Endothelial cell of umbilical vein (primary cell): ENCODE measurements at regions not wholly inside any gene's neighbourhood (a gene's known extent, or its start where the extent isn't known, plus 50 kb on each side); places are given as distances from the start of the nearest gene placed in this dataset.

Experiments
- EZH2 ChIP-seq: IDR thresholded peaks from 2 replicates; pipeline ENCODE4 v1.6.1; 2012; ENCODE audit warnings: borderline replicate concordance, low read depth, mild to moderate bottlenecking, moderate library complexity, low read length, inconsistent platforms; ENCODE audit not compliant: severe bottlenecking
- FOS ChIP-seq: IDR thresholded peaks from 2 replicates; pipeline ENCODE4 v1.6.1; 2011; ENCODE audit warnings: mild to moderate bottlenecking, low read length, moderate library complexity, borderline replicate concordance; ENCODE audit not compliant: insufficient read depth
- GATA2 ChIP-seq: IDR thresholded peaks from 2 replicates; pipeline ENCODE4 v1.7.0; 2011; ENCODE audit warnings: low read depth, mild to moderate bottlenecking, moderate library complexity, mixed read lengths, low read length; ENCODE audit not compliant: insufficient read length, insufficient read depth
- POLR2A ChIP-seq: IDR thresholded peaks from 2 replicates; pipeline ENCODE4 v1.6.1; 2012; ENCODE audit warnings: low read depth, mild to moderate bottlenecking, control low read depth, low read length
- POLR2AphosphoS5 ChIP-seq: IDR thresholded peaks from 2 replicates; pipeline ENCODE4 v1.6.1; 2012; ENCODE audit warnings: low read depth, mild to moderate bottlenecking, control low read depth, low read length, moderate library complexity; ENCODE audit not compliant: insufficient read depth
- TF ChIP-seq, protein P1 (sequence below), 2 donors: IDR thresholded peaks; 1 replicate in 1 of 2; 2 replicates in 1 of 2; pipeline ENCODE4 v1.5.1; 2011; ENCODE audit warnings: low read length in 2 of 2, mild to moderate bottlenecking in 2 of 2, moderate library complexity in 2 of 2, control low read depth in 1 of 2, inconsistent platforms in 1 of 2, low read depth in 1 of 2; ENCODE audit not compliant: insufficient read depth in 1 of 2; ENCODE audit errors: extremely low read depth in 1 of 2

DNA sequence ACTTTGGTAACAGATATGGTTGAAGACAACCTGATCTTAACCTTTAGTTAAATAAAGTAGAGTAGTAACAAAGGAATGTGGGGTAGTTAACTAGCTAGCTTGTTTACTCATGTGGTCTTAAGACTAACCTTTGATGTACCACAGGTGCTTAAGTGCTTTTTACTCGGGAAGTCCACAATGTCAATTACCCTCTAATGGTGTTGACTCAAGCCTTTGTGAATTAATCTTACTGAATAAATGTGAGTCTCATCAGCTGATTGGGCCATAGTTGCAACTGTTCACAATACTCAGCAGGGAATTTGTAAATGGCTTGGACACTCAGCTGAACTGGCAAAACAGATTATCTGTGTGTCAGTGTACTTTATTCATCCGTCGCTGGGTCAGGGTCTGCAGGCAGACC is 119.0 kb upstream of the UGT8 start:
- TF ChIP-seq GATA2: no peak
- TF ChIP-seq, protein P1, sequence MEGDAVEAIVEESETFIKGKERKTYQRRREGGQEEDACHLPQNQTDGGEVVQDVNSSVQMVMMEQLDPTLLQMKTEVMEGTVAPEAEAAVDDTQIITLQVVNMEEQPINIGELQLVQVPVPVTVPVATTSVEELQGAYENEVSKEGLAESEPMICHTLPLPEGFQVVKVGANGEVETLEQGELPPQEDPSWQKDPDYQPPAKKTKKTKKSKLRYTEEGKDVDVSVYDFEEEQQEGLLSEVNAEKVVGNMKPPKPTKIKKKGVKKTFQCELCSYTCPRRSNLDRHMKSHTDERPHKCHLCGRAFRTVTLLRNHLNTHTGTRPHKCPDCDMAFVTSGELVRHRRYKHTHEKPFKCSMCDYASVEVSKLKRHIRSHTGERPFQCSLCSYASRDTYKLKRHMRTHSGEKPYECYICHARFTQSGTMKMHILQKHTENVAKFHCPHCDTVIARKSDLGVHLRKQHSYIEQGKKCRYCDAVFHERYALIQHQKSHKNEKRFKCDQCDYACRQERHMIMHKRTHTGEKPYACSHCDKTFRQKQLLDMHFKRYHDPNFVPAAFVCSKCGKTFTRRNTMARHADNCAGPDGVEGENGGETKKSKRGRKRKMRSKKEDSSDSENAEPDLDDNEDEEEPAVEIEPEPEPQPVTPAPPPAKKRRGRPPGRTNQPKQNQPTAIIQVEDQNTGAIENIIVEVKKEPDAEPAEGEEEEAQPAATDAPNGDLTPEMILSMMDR (IDR thresholded peaks at IDR 0.05; ENCODE audit: extremely low read depth in 1 of 2, insufficient read depth in 1 of 2, low read depth in 1 of 2, low read length in 2 of 2): no peak
- TF ChIP-seq EZH2: no peak
- TF ChIP-seq POLR2AphosphoS5: no peak
- TF ChIP-seq POLR2A: no peak
- TF ChIP-seq FOS: no peak
